Erythroblast (primary cell): ENCODE measurements at regions not wholly inside any gene's neighbourhood (a gene's known extent, or its start where the extent isn't known, plus 50 kb on each side); places are given as distances from the start of the nearest gene placed in this dataset.

ENCODE experiments used
- GATA1 ChIP-seq: IDR thresholded peaks from 2 replicates; pipeline ENCODE4 v1.6.1; 2011; ENCODE audit warnings: low read depth, mild to moderate bottlenecking, control low read depth, low read length, moderate library complexity
- POLR2A ChIP-seq: IDR thresholded peaks from 2 replicates; pipeline ENCODE4 v1.6.1; 2011; ENCODE audit warnings: mild to moderate bottlenecking, low read length

DNA sequence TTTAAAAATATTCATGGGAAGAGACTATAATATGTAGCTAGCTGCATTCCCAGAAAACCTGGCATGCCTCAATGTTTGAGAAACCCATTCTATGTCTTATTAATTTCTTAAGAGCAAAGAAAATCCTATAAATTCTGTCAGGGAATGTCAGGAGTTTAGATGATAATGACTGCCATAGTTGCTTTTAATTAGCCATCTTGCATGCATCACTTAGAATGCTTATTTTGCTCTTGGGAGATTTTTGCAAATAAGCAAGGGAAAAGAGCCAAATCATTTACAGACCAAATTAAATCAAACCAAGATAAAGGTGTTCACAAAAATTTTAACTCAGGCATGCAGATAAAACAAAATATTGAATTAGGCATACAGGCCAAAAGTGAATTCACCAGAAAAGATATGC lies 152.8 kb downstream of the FASLG start:
- TF ChIP-seq POLR2A (no peak), GATA1 (no peak)
